Chondrocyte (in vitro differentiated cells): ENCODE measurements at regions not wholly inside any gene's neighbourhood (a gene's known extent, or its start where the extent isn't known, plus 50 kb on each side); places are given as distances from the start of the nearest gene placed in this dataset.

Experiments
- DNase-seq: peaks from one replicate; pipeline ENCODE4 v3.0.0; 2021; ENCODE audit warnings: mixed read lengths, low spot score
- H3K27ac Mint-ChIP-seq: one replicate; pipeline ENCODE4 v1.8.0; 2021; ENCODE audit warnings: mild to moderate bottlenecking, moderate library complexity, mixed read lengths; ENCODE audit not compliant: unreplicated experiment
- H3K27me3 Mint-ChIP-seq: 2 replicates; pipeline ENCODE4 v1.8.0; 2021; ENCODE audit warnings: low read depth, mixed read lengths
- H3K36me3 Mint-ChIP-seq: 2 replicates; pipeline ENCODE4 v1.8.0; 2021; ENCODE audit warnings: low read depth, mixed read lengths
- H3K4me1 Mint-ChIP-seq: 2 replicates; pipeline ENCODE4 v1.8.0; 2021; ENCODE audit warnings: low read depth, mild to moderate bottlenecking, mixed read lengths
- H3K4me3 Mint-ChIP-seq: one replicate; pipeline ENCODE4 v1.8.0; 2021; ENCODE audit warnings: mild to moderate bottlenecking, moderate library complexity, mixed read lengths; ENCODE audit not compliant: unreplicated experiment
- H3K9me3 Mint-ChIP-seq: 2 replicates; pipeline ENCODE4 v1.8.0; 2021; ENCODE audit warnings: low read depth, mixed read lengths
- TF ChIP-seq, protein P1 (sequence below): fragments of 200-600 bp; sonication (generic); IDR thresholded peaks from 2 replicates; pipeline ENCODE4 v1.5.0; 2021; ENCODE audit warnings: antibody characterized with exemption, mild to moderate bottlenecking, moderate library complexity

DNA sequence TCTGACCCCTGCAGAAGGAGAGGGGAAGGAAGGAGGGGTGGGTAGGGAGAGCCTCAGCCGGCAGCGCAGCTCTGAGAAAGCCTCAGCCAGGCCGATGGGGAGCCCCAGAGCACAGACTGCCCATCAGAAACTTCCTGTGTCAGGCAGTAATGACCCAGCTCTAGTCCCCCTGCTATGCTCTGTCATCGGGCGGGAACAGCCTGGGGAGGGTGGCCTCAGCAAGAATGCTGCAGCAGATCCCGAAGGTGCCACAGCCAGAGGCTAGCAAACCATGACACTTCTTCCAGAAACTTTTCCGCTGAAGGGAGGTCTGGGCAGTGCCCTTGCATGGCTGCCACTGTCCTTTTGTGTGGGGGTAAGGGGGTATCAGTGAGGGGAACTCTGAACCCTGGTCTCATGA is 279.0 kb downstream of the BCOR start:
- H3K27ac Mint-ChIP-seq: no peak overlapping the region
- no peak for DNase-seq
- no peaks in the 10 kb centered on the region for H3K27me3 Mint-ChIP-seq
- H3K4me1 Mint-ChIP-seq: peaks cover 14% of the 10 kb centered on the region
- TF ChIP-seq, protein P1, sequence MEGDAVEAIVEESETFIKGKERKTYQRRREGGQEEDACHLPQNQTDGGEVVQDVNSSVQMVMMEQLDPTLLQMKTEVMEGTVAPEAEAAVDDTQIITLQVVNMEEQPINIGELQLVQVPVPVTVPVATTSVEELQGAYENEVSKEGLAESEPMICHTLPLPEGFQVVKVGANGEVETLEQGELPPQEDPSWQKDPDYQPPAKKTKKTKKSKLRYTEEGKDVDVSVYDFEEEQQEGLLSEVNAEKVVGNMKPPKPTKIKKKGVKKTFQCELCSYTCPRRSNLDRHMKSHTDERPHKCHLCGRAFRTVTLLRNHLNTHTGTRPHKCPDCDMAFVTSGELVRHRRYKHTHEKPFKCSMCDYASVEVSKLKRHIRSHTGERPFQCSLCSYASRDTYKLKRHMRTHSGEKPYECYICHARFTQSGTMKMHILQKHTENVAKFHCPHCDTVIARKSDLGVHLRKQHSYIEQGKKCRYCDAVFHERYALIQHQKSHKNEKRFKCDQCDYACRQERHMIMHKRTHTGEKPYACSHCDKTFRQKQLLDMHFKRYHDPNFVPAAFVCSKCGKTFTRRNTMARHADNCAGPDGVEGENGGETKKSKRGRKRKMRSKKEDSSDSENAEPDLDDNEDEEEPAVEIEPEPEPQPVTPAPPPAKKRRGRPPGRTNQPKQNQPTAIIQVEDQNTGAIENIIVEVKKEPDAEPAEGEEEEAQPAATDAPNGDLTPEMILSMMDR: no peak
- H3K36me3 Mint-ChIP-seq: no peaks in the 10 kb centered on the region
- peaks cover 9% of the 10 kb centered on the region for H3K9me3 Mint-ChIP-seq
- no peak overlapping the region for H3K4me3 Mint-ChIP-seq

DNA sequence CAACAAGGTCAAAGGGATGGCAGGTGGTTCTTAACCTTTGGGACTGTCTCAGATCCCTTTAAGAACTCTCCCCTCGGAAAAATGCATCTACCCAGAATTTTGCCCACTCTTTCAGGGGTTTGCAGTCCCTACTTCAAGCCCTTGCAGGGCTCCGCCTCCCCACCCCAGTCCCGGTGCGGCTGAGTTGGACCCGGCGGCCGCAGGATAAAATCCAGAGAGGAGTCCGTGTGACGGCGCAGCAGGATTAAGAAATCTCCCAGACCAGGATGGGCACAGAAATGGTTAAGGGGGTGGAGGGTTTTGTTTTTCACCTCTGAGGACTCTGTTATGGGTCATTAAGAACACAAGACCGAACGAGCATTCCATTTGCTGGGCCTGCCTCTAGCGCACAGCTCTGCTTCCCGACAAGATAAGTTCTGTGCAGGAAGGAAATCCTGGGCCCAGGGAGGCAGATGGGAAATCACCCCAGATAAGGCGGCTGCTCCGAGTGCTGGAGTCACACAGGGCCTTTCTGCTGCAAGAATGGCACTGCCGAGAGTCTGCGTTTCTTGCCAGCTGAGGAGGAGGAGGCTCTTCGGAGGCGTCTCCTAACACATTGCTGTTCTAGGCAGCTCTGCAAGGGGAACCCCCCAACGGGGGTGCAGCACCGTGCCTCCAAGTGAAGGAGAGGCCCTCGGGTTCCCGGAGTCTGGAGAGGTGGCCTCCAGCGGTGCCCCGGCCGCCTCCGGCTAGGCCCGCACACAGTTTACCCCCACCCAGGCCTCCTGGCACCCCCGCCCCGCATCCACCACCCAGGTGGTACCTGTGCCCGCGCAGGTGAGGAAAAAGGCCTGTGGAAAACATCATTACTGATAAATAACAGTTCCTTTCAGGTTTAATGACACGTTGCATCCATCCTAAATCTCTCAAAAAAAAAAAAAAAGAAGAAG is 277.6 kb downstream of the BCOR start:
- TF ChIP-seq, protein P1: no peak
- peaks cover 14% of the 10 kb centered on the region for H3K9me3 Mint-ChIP-seq
- H3K36me3 Mint-ChIP-seq: no peaks in the 10 kb centered on the region
- H3K4me1 Mint-ChIP-seq: peaks cover 14% of the 10 kb centered on the region
- DNase-seq: no peak
- H3K27ac Mint-ChIP-seq: no peak overlapping the region
- no peaks in the 10 kb centered on the region for H3K27me3 Mint-ChIP-seq
- H3K4me3 Mint-ChIP-seq: peak overlapping the region; percentile 55

DNA sequence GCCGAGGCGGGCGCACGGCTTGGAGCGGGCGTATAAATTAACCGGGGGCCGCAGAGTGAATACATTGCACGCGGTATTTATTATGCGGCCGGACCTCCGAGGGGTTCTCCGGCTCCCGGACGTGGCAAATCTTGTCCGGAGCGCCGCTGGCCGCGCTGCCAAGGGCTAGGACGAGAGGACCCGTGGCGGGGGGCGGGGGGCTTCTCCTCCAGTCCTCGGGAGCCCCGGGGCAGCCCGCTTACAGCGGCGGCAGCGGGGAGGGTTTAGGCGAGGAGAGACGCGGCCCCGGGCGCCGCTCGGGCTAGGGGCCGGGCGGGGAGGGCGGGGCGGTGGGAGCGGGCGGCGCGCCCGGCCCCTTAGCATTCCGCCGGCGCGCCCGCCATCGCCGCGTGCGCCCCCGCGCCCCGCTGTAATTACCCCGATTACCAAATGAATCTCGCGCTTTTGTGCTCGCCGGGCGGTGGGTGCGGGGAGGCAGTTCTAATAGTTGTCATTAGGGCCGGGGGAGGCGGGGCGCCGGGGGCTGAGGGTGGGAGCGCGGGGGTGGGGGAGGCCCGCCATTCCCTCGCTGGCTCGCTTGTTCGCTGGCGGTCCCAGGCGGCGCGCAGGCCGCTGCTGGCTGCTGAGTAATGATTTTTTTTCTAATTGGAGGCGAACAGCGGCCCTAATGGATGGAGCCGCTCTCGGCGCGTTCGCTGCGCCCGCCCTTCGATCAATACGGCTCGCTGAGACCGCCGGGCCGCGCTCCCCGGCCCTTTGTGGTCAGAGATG is 276.6 kb downstream of the BCOR start:
- Mint-ChIP-seq H3K4me3 (peak overlapping the region; percentile 55), H3K27ac (no peak overlapping the region), H3K27me3 (no peaks in the 10 kb centered on the region), H3K36me3 (no peaks in the 10 kb centered on the region), H3K9me3 (peaks cover 14% of the 10 kb centered on the region), H3K4me1 (peaks cover 14% of the 10 kb centered on the region)
- TF ChIP-seq, protein P1: no peak
- no peak for DNase-seq

DNA sequence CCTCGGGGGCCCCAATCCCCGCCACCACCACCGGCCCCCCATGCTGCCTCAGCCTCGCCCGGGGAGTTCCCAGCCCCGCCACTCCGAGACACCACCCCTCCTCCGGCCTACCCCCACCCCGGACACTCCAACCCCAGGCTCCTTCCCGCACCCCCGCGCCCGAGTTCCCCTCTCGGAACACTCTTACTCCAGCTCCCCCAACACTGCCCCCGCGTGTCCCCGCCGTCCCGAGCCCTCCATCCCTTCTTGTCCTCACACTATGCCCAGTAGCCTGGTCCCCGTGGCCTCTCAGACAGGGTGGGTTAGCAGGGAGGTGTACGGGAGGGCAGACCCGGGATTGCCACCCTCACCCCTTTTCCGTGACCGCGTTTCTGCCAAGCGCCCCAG is 276.1 kb downstream of the BCOR start:
- Mint-ChIP-seq H3K36me3 (no peaks in the 10 kb centered on the region), H3K4me3 (peak overlapping the region; percentile 35), H3K27me3 (no peaks in the 10 kb centered on the region), H3K4me1 (peaks cover 14% of the 10 kb centered on the region), H3K9me3 (peaks cover 14% of the 10 kb centered on the region), H3K27ac (no peak overlapping the region)
- DNase-seq: no peak
- TF ChIP-seq, protein P1: no peak

DNA sequence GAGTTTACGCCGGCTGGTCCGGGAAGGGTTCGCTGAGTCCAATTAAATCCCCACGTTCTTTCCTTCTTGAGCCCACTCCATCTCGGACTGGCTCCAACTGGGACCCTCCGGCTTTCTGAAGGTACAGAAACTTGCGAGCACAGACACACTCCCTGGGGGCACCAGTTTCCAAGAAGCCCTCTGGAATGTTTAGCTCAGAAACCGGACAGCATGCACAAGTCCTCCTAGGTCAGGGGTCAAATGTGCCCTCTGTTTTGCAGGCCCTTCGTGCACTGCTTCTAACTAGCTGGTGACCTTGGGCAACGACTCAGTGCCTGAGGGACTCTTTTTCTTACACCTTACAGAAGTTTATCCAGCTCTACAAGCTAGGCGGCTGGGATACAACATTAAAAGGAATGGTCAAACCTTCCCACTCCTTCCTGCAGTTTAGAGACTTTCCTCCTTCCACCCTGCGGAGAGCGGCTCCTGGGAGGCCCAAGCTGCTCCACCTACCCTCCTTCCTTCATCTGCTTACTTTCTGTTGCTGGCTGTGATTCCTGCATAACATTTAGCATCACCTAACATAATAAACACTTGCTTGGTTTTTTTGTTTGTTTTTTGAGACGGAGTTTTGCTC is 275.5 kb downstream of the BCOR start:
- H3K4me1 Mint-ChIP-seq: peaks cover 11% of the 10 kb centered on the region
- TF ChIP-seq, protein P1: no peak
- no peak overlapping the region for H3K4me3 Mint-ChIP-seq
- H3K36me3 Mint-ChIP-seq: no peaks in the 10 kb centered on the region
- no peaks in the 10 kb centered on the region for H3K27me3 Mint-ChIP-seq
- H3K9me3 Mint-ChIP-seq: peaks cover 14% of the 10 kb centered on the region
- no peak overlapping the region for H3K27ac Mint-ChIP-seq
- DNase-seq: no peak
